IPS-NIHi7 (cell line): ENCODE measurements at regions not wholly inside any gene's neighbourhood (a gene's known extent, or its start where the extent isn't known, plus 50 kb on each side); places are given as distances from the start of the nearest gene placed in this dataset.
"Not testable (repeated sequence)": the region's sequence is repeated elsewhere in the genome, so short reads cannot be mapped to it uniquely, and the experiment has no call there.

Experiments used
- DNase-seq: peaks from one replicate; pipeline ENCODE4 v3.0.0; 2012; ENCODE audit warnings: mixed read lengths; ENCODE audit errors: extremely low spot score

- no peak for DNase-seq
Observed at GRCh38 chr11:81888391-81888790, 845.3 kb downstream of the FAM181B start.

GRCh38 chr11:81887671-81888070 is 846.0 kb downstream of the FAM181B start:
- DNase-seq = no peak

GRCh38 chr11:81886406-81887075 is 847.1 kb downstream of the FAM181B start:
- DNase-seq = no peak

- DNase-seq = peak; percentile 11
Observed at GRCh38 chr11:81874635-81875034, 859.0 kb downstream of the FAM181B start.

- DNase-seq = no peak
Observed at GRCh38 chr11:81870815-81871214, 862.8 kb downstream of the FAM181B start.

GRCh38 chr11:81870066-81870412 is 863.6 kb downstream of the FAM181B start:
- no peak for DNase-seq

- no peak for DNase-seq
Observed at GRCh38 chr11:81869351-81870065, 864.2 kb downstream of the FAM181B start.

GRCh38 chr11:81866896-81867295 is 866.8 kb downstream of the FAM181B start:
- DNase-seq = no peak

- DNase-seq = no peak
Observed at GRCh38 chr11:81857386-81857785, 876.3 kb downstream of the FAM181B start.

- no peak for DNase-seq
Observed at GRCh38 chr11:81853791-81854190, 879.9 kb downstream of the FAM181B start.

GRCh38 chr11:81852896-81853295 is 880.8 kb downstream of the FAM181B start:
- no peak for DNase-seq

- DNase-seq = no peak
Observed at GRCh38 chr11:81840380-81840779, 893.3 kb downstream of the FAM181B start.

- no peak for DNase-seq
Observed at GRCh38 chr11:81839976-81840375, 893.7 kb downstream of the FAM181B start.

GRCh38 chr11:81839016-81839415 is 894.6 kb downstream of the FAM181B start:
- DNase-seq = peak; percentile 12

- no peak for DNase-seq
Observed at GRCh38 chr11:81829976-81830375, 903.7 kb downstream of the FAM181B start.

GRCh38 chr11:81825346-81825745 is 908.3 kb downstream of the FAM181B start:
- DNase-seq = no peak

GRCh38 chr11:81819462-81819861 is 914.2 kb downstream of the FAM181B start:
- no peak for DNase-seq

- DNase-seq = no peak
Observed at GRCh38 chr11:81804858-81805257, 928.8 kb downstream of the FAM181B start.

- DNase-seq = no peak
Observed at GRCh38 chr11:81802591-81802990, 931.1 kb downstream of the FAM181B start.

GRCh38 chr11:81792416-81792815 is 941.2 kb downstream of the FAM181B start:
- DNase-seq = no peak

GRCh38 chr11:81787584-81788049 is 946.0 kb downstream of the FAM181B start:
- DNase-seq = no peak

- DNase-seq = peak; percentile 58
Observed at GRCh38 chr11:81772166-81772565, 961.5 kb downstream of the FAM181B start.

GRCh38 chr11:81769906-81770305 is 963.8 kb downstream of the FAM181B start:
- DNase-seq = not testable (repeated sequence)
